NB4 (cell line): ENCODE measurements at regions not wholly inside any gene's neighbourhood (a gene's known extent, or its start where the extent isn't known, plus 50 kb on each side); places are given as distances from the start of the nearest gene placed in this dataset.

Experiments
- CTCF ChIP-seq: IDR thresholded peaks from one replicate; pipeline ENCODE4 v1.5.1; 2012; ENCODE audit warnings: low read depth, low read length
- MAX ChIP-seq: IDR thresholded peaks from 2 replicates; pipeline ENCODE4 v1.6.1; 2011; ENCODE audit warnings: low read depth, low read length
- MYC ChIP-seq: IDR thresholded peaks from 2 replicates; pipeline ENCODE4 v1.6.1; 2011; ENCODE audit warnings: low read depth, low read length
- POLR2A ChIP-seq: IDR thresholded peaks from 2 replicates; pipeline ENCODE4 v1.6.1; 2011; ENCODE audit warnings: mild to moderate bottlenecking; ENCODE audit not compliant: insufficient read length; ENCODE audit errors: extremely low read depth

- TF ChIP-seq POLR2A, result no peak
- no peak for TF ChIP-seq CTCF
- TF ChIP-seq MAX, result no peak
- TF ChIP-seq MYC, result no peak
Observed at GRCh38 chr3:146371902-146372301, 97.5 kb downstream of the PLSCR2 start.
